Neural progenitor cell (in vitro differentiated cells): ENCODE measurements at regions not wholly inside any gene's neighbourhood (a gene's known extent, or its start where the extent isn't known, plus 50 kb on each side); places are given as distances from the start of the nearest gene placed in this dataset.

ENCODE experiments used
- DNase-seq: peaks from one replicate; pipeline ENCODE4 v3.0.0-alpha.2; 2016; ENCODE audit warnings: low spot score
- H2AFZ ChIP-seq: fragments of 200-600 bp; sonication (generic); replicated peaks from 2 replicates; pipeline ENCODE4 v1.6.1; 2016; ENCODE audit warnings: antibody characterized with exemption
- H3F3A ChIP-seq: fragments of 200-600 bp; sonication (generic); 2 replicates; pipeline ENCODE4 v1.6.1; 2016; ENCODE audit warnings: antibody characterized with exemption, low read depth
- H3K27ac ChIP-seq: fragments of 200-600 bp; sonication (generic); 2 replicates; pipeline ENCODE4 v1.5.1; 2016; ENCODE audit warnings: mild to moderate bottlenecking
- H3K27me3 ChIP-seq: fragments of 200-600 bp; sonication (generic); 2 replicates; pipeline ENCODE4 v1.6.1; 2016; ENCODE audit warnings: mild to moderate bottlenecking, moderate library complexity
- H3K36me3 ChIP-seq: fragments of 200-600 bp; sonication (generic); 2 replicates; pipeline ENCODE4 v1.5.1; 2016
- H3K4me1 ChIP-seq: fragments of 200-600 bp; sonication (generic); 2 replicates; pipeline ENCODE4 v1.6.1; 2016; ENCODE audit warnings: mixed run types
- H3K4me2 ChIP-seq: fragments of 200-600 bp; sonication (generic); 2 replicates; pipeline ENCODE4 v1.6.1; 2016
- H3K4me3 ChIP-seq: fragments of 200-600 bp; sonication (generic); 2 replicates; pipeline ENCODE4 v1.5.1; 2016
- H3K79me2 ChIP-seq: fragments of 200-600 bp; sonication (generic); 2 replicates; pipeline ENCODE4 v1.6.1; 2016; ENCODE audit warnings: low read depth
- H3K9ac ChIP-seq: fragments of 200-600 bp; sonication (generic); 2 replicates; pipeline ENCODE4 v1.6.1; 2016
- H3K9me3 ChIP-seq: fragments of 200-600 bp; sonication (generic); 2 replicates; pipeline ENCODE4 v1.5.1; 2016; ENCODE audit warnings: low read depth
- H4K20me1 ChIP-seq: fragments of 200-600 bp; sonication (generic); 2 replicates; pipeline ENCODE4 v1.6.1; 2016; ENCODE audit warnings: low read depth
- H3K27ac Mint-ChIP-seq: 3 replicates; pipeline ENCODE4 v1.8.0; 2021; ENCODE audit warnings: mixed read lengths
- H3K27me3 Mint-ChIP-seq: 2 replicates; pipeline ENCODE4 v1.8.0; 2022; ENCODE audit warnings: low read depth, mild to moderate bottlenecking, inconsistent platforms, moderate library complexity, mixed read lengths; ENCODE audit not compliant: insufficient read depth
- H3K36me3 Mint-ChIP-seq: 3 replicates; pipeline ENCODE4 v1.8.0; 2021; ENCODE audit warnings: mixed read lengths
- H3K4me1 Mint-ChIP-seq: 3 replicates; pipeline ENCODE4 v1.8.0; 2021; ENCODE audit warnings: mixed read lengths
- H3K4me3 Mint-ChIP-seq: 3 replicates; pipeline ENCODE4 v1.8.0; 2021; ENCODE audit warnings: mild to moderate bottlenecking, moderate library complexity, mixed read lengths
- H3K9me3 Mint-ChIP-seq: 3 replicates; pipeline ENCODE4 v1.8.0; 2020; ENCODE audit warnings: mixed read lengths
- CTCF ChIP-seq: fragments of 200-600 bp; sonication (generic); IDR thresholded peaks from 2 replicates; pipeline ENCODE4 v1.5.1; 2017; ENCODE audit warnings: antibody characterized with exemption, mild to moderate bottlenecking
- EZH2 ChIP-seq: fragments of 200-600 bp; sonication (generic); IDR thresholded peaks from 2 replicates; pipeline ENCODE4 v1.6.1; 2017; ENCODE audit warnings: antibody characterized with exemption, mild to moderate bottlenecking, moderate library complexity
- EZH2phosphoT487 ChIP-seq: fragments of 200-600 bp; sonication (generic); IDR thresholded peaks from 2 replicates; pipeline ENCODE4 v1.6.1; 2017; ENCODE audit warnings: antibody characterized with exemption

- H3K27ac ChIP-seq, result no peak overlapping the region
- H3K4me3 ChIP-seq, result no peak overlapping the region
- H3K9me3 Mint-ChIP-seq, result no peaks in the 10 kb centered on the region
- no peaks in the 10 kb centered on the region for H3K27me3 ChIP-seq
- no peaks in the 10 kb centered on the region for H3K36me3 ChIP-seq
- peak overlapping the region; percentile 55 for H3K4me3 Mint-ChIP-seq
- peaks cover 22% of the 10 kb centered on the region for H3K4me1 ChIP-seq
- TF ChIP-seq CTCF (no peak), EZH2phosphoT487 (no peak), EZH2 (no peak)
- H3K4me2 ChIP-seq, result no peak overlapping the region
- H3F3A ChIP-seq, result no peaks in the 10 kb centered on the region
- peaks cover 7% of the 10 kb centered on the region for H3K27me3 Mint-ChIP-seq
- H4K20me1 ChIP-seq, result no peaks in the 10 kb centered on the region
- no peak overlapping the region for H3K27ac Mint-ChIP-seq
- DNase-seq, result no peak
- H3K36me3 Mint-ChIP-seq, result no peaks in the 10 kb centered on the region
- H3K79me2 ChIP-seq, result no peaks in the 10 kb centered on the region
- H3K9me3 ChIP-seq, result no peaks in the 10 kb centered on the region
- H3K4me1 Mint-ChIP-seq, result peaks cover 43% of the 10 kb centered on the region
- H3K9ac ChIP-seq, result no peak overlapping the region
- no peak overlapping the region for H2AFZ ChIP-seq
Observed at GRCh38 chr5:138640138-138640537, 64.9 kb upstream of the HSPA9 start.

- Mint-ChIP-seq H3K4me1 (peaks cover 42% of the 10 kb centered on the region), H3K36me3 (no peaks in the 10 kb centered on the region), H3K27me3 (peaks cover 7% of the 10 kb centered on the region), H3K27ac (no peak overlapping the region), H3K4me3 (no peak overlapping the region), H3K9me3 (no peaks in the 10 kb centered on the region)
- H3K4me2 ChIP-seq, result no peak overlapping the region
- DNase-seq, result no peak
- no peaks in the 10 kb centered on the region for H4K20me1 ChIP-seq
- H3K27me3 ChIP-seq, result no peaks in the 10 kb centered on the region
- H3K9ac ChIP-seq, result no peak overlapping the region
- TF ChIP-seq CTCF, result no peak
- no peak for TF ChIP-seq EZH2phosphoT487
- TF ChIP-seq EZH2, result no peak
- no peaks in the 10 kb centered on the region for H3K79me2 ChIP-seq
- H3K4me3 ChIP-seq, result no peak overlapping the region
- H3F3A ChIP-seq, result no peaks in the 10 kb centered on the region
- no peaks in the 10 kb centered on the region for H3K36me3 ChIP-seq
- H3K4me1 ChIP-seq, result peaks cover 23% of the 10 kb centered on the region
- H2AFZ ChIP-seq, result no peak overlapping the region
- H3K27ac ChIP-seq, result no peak overlapping the region
- no peaks in the 10 kb centered on the region for H3K9me3 ChIP-seq
Observed at GRCh38 chr5:138639326-138639725, 64.1 kb upstream of the HSPA9 start.

GRCh38 chr5:138637256-138637655 is 62.1 kb upstream of the HSPA9 start:
- no peaks in the 10 kb centered on the region for H3K9me3 Mint-ChIP-seq
- no peaks in the 10 kb centered on the region for H3K9me3 ChIP-seq
- H3K4me3 Mint-ChIP-seq, result no peak overlapping the region
- H3K36me3 ChIP-seq, result no peaks in the 10 kb centered on the region
- no peak for DNase-seq
- no peak overlapping the region for H3K27ac Mint-ChIP-seq
- H3K27me3 Mint-ChIP-seq, result peaks cover 4% of the 10 kb centered on the region
- no peak for TF ChIP-seq CTCF
- TF ChIP-seq EZH2, result no peak
- no peak for TF ChIP-seq EZH2phosphoT487
- no peaks in the 10 kb centered on the region for H4K20me1 ChIP-seq
- H3K4me1 ChIP-seq, result peaks cover 28% of the 10 kb centered on the region
- no peaks in the 10 kb centered on the region for H3K27me3 ChIP-seq
- no peaks in the 10 kb centered on the region for H3F3A ChIP-seq
- H2AFZ ChIP-seq, result no peak overlapping the region
- H3K4me2 ChIP-seq, result no peak overlapping the region
- no peak overlapping the region for H3K27ac ChIP-seq
- H3K79me2 ChIP-seq, result no peaks in the 10 kb centered on the region
- H3K4me3 ChIP-seq, result no peak overlapping the region
- H3K36me3 Mint-ChIP-seq, result no peaks in the 10 kb centered on the region
- no peak overlapping the region for H3K9ac ChIP-seq
- H3K4me1 Mint-ChIP-seq, result peaks cover 51% of the 10 kb centered on the region
